MCF 10A (cell line): ENCODE measurements at regions not wholly inside any gene's neighbourhood (a gene's known extent, or its start where the extent isn't known, plus 50 kb on each side); places are given as distances from the start of the nearest gene placed in this dataset.

Experiments used
- BruUV-seq: library from RNA; stranded (reverse); fragments of 400-500 nt; replicated peaks from 2 replicates; lab custom pipeline; 2021; lab: Mats Ljungman, UMichigan
- CTCF ChIA-PET: fragments of 300-600 bp; sonication (Branson Sonifier 250); formaldehyde crosslinking; extraction: SDS; loops from one replicate; lab custom pipeline; 2021; ENCODE audit warnings: antibody characterized with exemption, inconsistent platforms; lab: Yijun Ruan, JAX
- POLR2A ChIA-PET: fragments of 300-600, 350-650 bp; sonication (Branson Sonifier 250); formaldehyde crosslinking; extraction: SDS; loops from one replicate; lab custom pipeline; 2020; ENCODE audit warnings: antibody characterized with exemption, inconsistent platforms; lab: Yijun Ruan, JAX
- DNase-seq: peaks from one replicate; pipeline ENCODE4 v3.0.0-alpha.2; 2018; ENCODE audit not compliant: unreplicated experiment
- H3K27ac Mint-ChIP-seq: one replicate; pipeline ENCODE4 v1.8.0; 2022; ENCODE audit warnings: mild to moderate bottlenecking, low read depth, mixed read lengths; ENCODE audit not compliant: unreplicated experiment
- H3K27me3 Mint-ChIP-seq: one replicate; pipeline ENCODE4 v1.8.0; 2022; ENCODE audit warnings: mixed read lengths; ENCODE audit not compliant: insufficient read depth, unreplicated experiment
- H3K36me3 Mint-ChIP-seq: one replicate; pipeline ENCODE4 v1.8.0; 2022; ENCODE audit warnings: mild to moderate bottlenecking, moderate library complexity, mixed read lengths; ENCODE audit not compliant: insufficient read depth, unreplicated experiment
- H3K4me1 Mint-ChIP-seq: one replicate; pipeline ENCODE4 v1.8.0; 2022; ENCODE audit warnings: mixed read lengths; ENCODE audit not compliant: insufficient read depth, unreplicated experiment
- H3K4me3 Mint-ChIP-seq: one replicate; pipeline ENCODE4 v1.8.0; 2022; ENCODE audit warnings: mild to moderate bottlenecking, moderate library complexity, mixed read lengths; ENCODE audit not compliant: unreplicated experiment
- H3K9me3 Mint-ChIP-seq: one replicate; pipeline ENCODE4 v1.8.0; 2022; ENCODE audit warnings: mixed read lengths; ENCODE audit not compliant: unreplicated experiment
- CTCF ChIP-seq: fragments of 200-600 bp; IDR thresholded peaks from one replicate; pipeline ENCODE4 v1.8.0; 2022; ENCODE audit warnings: antibody characterized with exemption, mild to moderate bottlenecking; ENCODE audit not compliant: unreplicated experiment
- intact Hi-C: fragments of 100-400 bp; cut with micrococcal nuclease; formaldehyde crosslinking; loops from 2 replicates; pipeline ENCODE4 v1.14.1; 2022

- Mint-ChIP-seq H3K4me1 (no peaks in the 10 kb centered on the region), H3K27ac (no peak overlapping the region), H3K27me3 (no peaks in the 10 kb centered on the region), H3K9me3 (no peaks in the 10 kb centered on the region), H3K36me3 (no peaks in the 10 kb centered on the region), H3K4me3 (no peak overlapping the region)
- DNase-seq, result no peak
- no TSS peak for BruUV-seq
- POLR2A ChIA-PET, result no interaction called here
- intact Hi-C loops, result no loop called here
- no peak for TF ChIP-seq CTCF
- CTCF ChIA-PET, result interaction anchor here (1.0 kb wide), 1 partner anchor 24 kb away, joined by 4 read pairs; no protein-coding TSS in a partner anchor
Measured at GRCh38 chr1:187714470-187714869, 885.7 kb downstream of the PLA2G4A start.

GRCh38 chr1:187715483-187715882 lies 886.7 kb downstream of the PLA2G4A start:
- no peak overlapping the region for H3K27ac Mint-ChIP-seq

GRCh38 chr1:187716160-187716559 lies 887.4 kb downstream of the PLA2G4A start:
- Mint-ChIP-seq H3K4me3 (no peak overlapping the region), H3K27ac (no peak overlapping the region), H3K27me3 (no peaks in the 10 kb centered on the region), H3K36me3 (no peaks in the 10 kb centered on the region), H3K9me3 (no peaks in the 10 kb centered on the region), H3K4me1 (no peaks in the 10 kb centered on the region)
- intact Hi-C loops, result no loop called here
- ChIA-PET CTCF (interaction anchor here (0.8 to 1.0 kb wide), 3 partner anchors 9 to 22 kb away, joined by 3 to 4 read pairs (median 3); no protein-coding TSS in a partner anchor), POLR2A (no interaction called here)
- no TSS peak for BruUV-seq
- no peak for DNase-seq
- no peak for TF ChIP-seq CTCF

More at GRCh38 chr1:187715483-187715882, 886.7 kb downstream of the PLA2G4A start:
- Mint-ChIP-seq H3K36me3 (no peaks in the 10 kb centered on the region), H3K27me3 (no peaks in the 10 kb centered on the region), H3K4me3 (no peak overlapping the region), H3K9me3 (no peaks in the 10 kb centered on the region), H3K4me1 (no peaks in the 10 kb centered on the region)
- ChIA-PET CTCF (interaction anchor here (0.8 to 1.0 kb wide), 3 partner anchors 8 to 21 kb away, joined by 3 to 4 read pairs (median 3); no protein-coding TSS in a partner anchor), POLR2A (interaction anchor here (0.6 kb wide), 1 partner anchor 34 kb away, joined by 3 read pairs; no protein-coding TSS in a partner anchor)
- no peak for DNase-seq
- intact Hi-C loops, result no loop called here
- no TSS peak for BruUV-seq
- no peak for TF ChIP-seq CTCF

GRCh38 chr1:187718527-187718926 lies 889.8 kb downstream of the PLA2G4A start:
- no peak for TF ChIP-seq CTCF
- no peaks in the 10 kb centered on the region for H3K9me3 Mint-ChIP-seq
- no peaks in the 10 kb centered on the region for H3K27me3 Mint-ChIP-seq

More at GRCh38 chr1:187718527-187718926, 889.8 kb downstream of the PLA2G4A start:
- Mint-ChIP-seq H3K4me3 (no peak overlapping the region), H3K27ac (no peak overlapping the region), H3K36me3 (no peaks in the 10 kb centered on the region), H3K4me1 (no peaks in the 10 kb centered on the region)
- ChIA-PET CTCF (no interaction called here), POLR2A (no interaction called here)
- no TSS peak for BruUV-seq
- intact Hi-C loops, result no loop called here
- no peak for DNase-seq
